Parathyroid adenoma (tissue), 2 donors: ENCODE measurements at regions not wholly inside any gene's neighbourhood (a gene's known extent, or its start where the extent isn't known, plus 50 kb on each side); places are given as distances from the start of the nearest gene placed in this dataset.
A peak's percentile ranks its signal among the peaks of the same experiment; 100 is the strongest.

Experiments used
- H2AFZ ChIP-seq: fragments of 300-600 bp; sonication (generic); one replicate; pipeline ENCODE4 v1.7.0; 2017; ENCODE audit warnings: antibody characterized with exemption, mild to moderate bottlenecking
- H3K27ac ChIP-seq: fragments of 300-600 bp; sonication (generic); one replicate; pipeline ENCODE4 v1.7.0; 2017
- H3K27me3 ChIP-seq: fragments of 300-600 bp; sonication (generic); one replicate; pipeline ENCODE4 v1.7.0; 2017; ENCODE audit warnings: low read length; ENCODE audit not compliant: control insufficient read depth, insufficient read depth
- H3K36me3 ChIP-seq: fragments of 300-600 bp; sonication (generic); one replicate; pipeline ENCODE4 v1.7.0; 2017; ENCODE audit warnings: low read length; ENCODE audit not compliant: control insufficient read depth, insufficient read depth
- H3K4me1 ChIP-seq: fragments of 300-600 bp; sonication (generic); one replicate; pipeline ENCODE4 v1.7.0; 2017; ENCODE audit warnings: control low read depth
- H3K4me2 ChIP-seq: fragments of 300-600 bp; sonication (generic); one replicate; pipeline ENCODE4 v1.7.0; 2017; ENCODE audit warnings: low read length
- H3K4me3 ChIP-seq: fragments of 300-600 bp; sonication (generic); one replicate; pipeline ENCODE4 v1.7.0; 2017; ENCODE audit warnings: low read depth, low read length
- H3K79me2 ChIP-seq: fragments of 300-600 bp; sonication (generic); one replicate; pipeline ENCODE4 v1.7.0; 2017; ENCODE audit warnings: control low read depth
- H3K9ac ChIP-seq: fragments of 300-600 bp; sonication (generic); one replicate; pipeline ENCODE4 v1.7.0; 2017; ENCODE audit warnings: mild to moderate bottlenecking
- H3K9me3 ChIP-seq: fragments of 300-600 bp; sonication (generic); one replicate; pipeline ENCODE4 v1.7.0; 2017; ENCODE audit warnings: low read length; ENCODE audit not compliant: control insufficient read depth
- CTCF ChIP-seq: fragments of 300-600 bp; sonication (generic); IDR thresholded peaks from one replicate; pipeline ENCODE4 v1.7.0; 2017; ENCODE audit warnings: antibody characterized with exemption, mild to moderate bottlenecking
- donor health status: primary hyperparathyroidism.

- Histone ChIP-seq H3K4me2 (no peak overlapping the region), H3K79me2 (no peaks in the 10 kb centered on the region), H3K9me3 (no peaks in the 10 kb centered on the region), H3K9ac (no peak overlapping the region), H3K27me3 (no peaks in the 10 kb centered on the region), H3K27ac (no peak overlapping the region), H3K4me1 (no peaks in the 10 kb centered on the region), H3K36me3 (no peaks in the 10 kb centered on the region), H2AFZ (no peak overlapping the region), H3K4me3 (no peak overlapping the region)
- no peak for TF ChIP-seq CTCF
These were observed 269.8 kb upstream of the RGMB start for GRCh38 chr5:98503616-98504015.

DNA sequence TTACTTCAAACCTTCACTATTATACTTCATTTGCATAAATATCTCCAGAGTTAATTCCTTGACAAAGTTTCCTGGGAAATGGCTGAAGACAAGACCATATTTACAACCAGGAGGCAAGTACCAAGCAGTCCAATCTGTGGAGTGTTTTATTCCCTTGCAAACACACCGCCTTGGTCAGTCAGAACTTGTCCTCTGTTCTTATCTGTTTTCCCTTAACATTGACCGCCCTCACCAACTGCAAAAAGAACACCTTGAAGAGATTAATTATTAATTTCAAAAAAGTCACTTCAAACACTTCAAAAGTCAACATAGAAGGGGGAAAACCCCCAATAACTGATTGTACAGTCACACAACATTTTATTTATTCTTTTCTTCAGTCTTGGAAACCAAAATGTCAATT is 269.0 kb upstream of the RGMB start:
- no peak for TF ChIP-seq CTCF
- Histone ChIP-seq H3K27me3 (no peaks in the 10 kb centered on the region), H2AFZ (no peak overlapping the region), H3K27ac (no peak overlapping the region), H3K4me1 (no peaks in the 10 kb centered on the region), H3K4me3 (no peak overlapping the region), H3K79me2 (no peaks in the 10 kb centered on the region), H3K36me3 (no peaks in the 10 kb centered on the region), H3K9ac (no peak overlapping the region), H3K4me2 (no peak overlapping the region), H3K9me3 (no peaks in the 10 kb centered on the region)

- H3K27me3 ChIP-seq, result no peaks in the 10 kb centered on the region
- no peak overlapping the region for H3K27ac ChIP-seq
- H3K4me2 ChIP-seq, result no peak overlapping the region
- no peaks in the 10 kb centered on the region for H3K79me2 ChIP-seq
- no peaks in the 10 kb centered on the region for H3K9me3 ChIP-seq
- H3K4me3 ChIP-seq, result no peak overlapping the region
- peak overlapping the region; percentile 28 for H2AFZ ChIP-seq
- no peak overlapping the region for H3K9ac ChIP-seq
- TF ChIP-seq CTCF, result no peak
- H3K36me3 ChIP-seq, result no peaks in the 10 kb centered on the region
- no peaks in the 10 kb centered on the region for H3K4me1 ChIP-seq
These were observed 263.1 kb upstream of the RGMB start for GRCh38 chr5:98510143-98510985.

DNA sequence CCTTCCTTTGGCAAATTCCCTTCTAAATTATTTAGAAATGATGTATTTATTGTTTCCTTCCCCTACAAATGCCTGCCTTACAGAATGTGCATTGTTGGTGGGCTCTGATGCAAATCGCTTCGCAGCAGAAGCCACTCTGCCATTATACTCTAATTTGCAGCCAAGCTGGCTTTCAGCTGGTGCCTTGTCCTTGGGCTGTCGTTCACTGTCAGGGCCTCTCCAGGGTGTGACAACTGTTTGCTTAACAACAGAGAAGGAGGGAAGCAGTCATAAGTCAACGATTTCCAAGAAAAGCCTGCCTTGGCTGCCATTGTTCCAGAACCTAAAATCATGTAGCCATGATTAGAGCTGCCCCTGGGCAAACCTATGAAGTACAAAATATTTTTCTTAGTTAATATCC is 260.1 kb upstream of the RGMB start:
- Histone ChIP-seq H3K9me3 (no peaks in the 10 kb centered on the region), H3K79me2 (no peaks in the 10 kb centered on the region), H3K27me3 (no peaks in the 10 kb centered on the region), H3K9ac (no peak overlapping the region), H3K27ac (no peak overlapping the region), H3K4me2 (no peak overlapping the region), H3K4me3 (no peak overlapping the region), H2AFZ (no peak overlapping the region), H3K36me3 (no peaks in the 10 kb centered on the region), H3K4me1 (no peaks in the 10 kb centered on the region)
- no peak for TF ChIP-seq CTCF

DNA sequence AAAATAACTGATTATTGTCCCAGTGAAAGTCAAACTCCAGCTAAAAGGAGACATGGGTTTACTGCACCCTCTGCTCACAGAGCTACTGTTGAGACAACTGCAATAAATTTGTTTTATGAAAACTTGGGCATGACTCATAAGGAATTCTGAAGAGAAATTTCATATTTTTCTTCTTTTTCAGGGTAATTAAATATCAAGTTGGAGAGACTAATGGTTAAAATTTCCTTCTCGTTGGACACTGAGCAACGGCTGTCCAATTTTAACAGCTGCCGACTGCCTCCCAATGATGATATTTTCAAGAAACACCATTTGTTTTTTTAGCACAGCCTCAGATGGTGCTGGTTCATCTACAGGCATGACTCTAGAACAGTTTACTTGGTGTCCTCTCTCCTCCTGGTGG is 259.2 kb upstream of the RGMB start:
- Histone ChIP-seq H3K27ac (no peak overlapping the region), H3K36me3 (no peaks in the 10 kb centered on the region), H3K4me1 (no peaks in the 10 kb centered on the region), H3K4me2 (no peak overlapping the region), H3K79me2 (no peaks in the 10 kb centered on the region), H2AFZ (no peak overlapping the region), H3K9ac (no peak overlapping the region), H3K27me3 (no peaks in the 10 kb centered on the region), H3K4me3 (no peak overlapping the region), H3K9me3 (no peaks in the 10 kb centered on the region)
- no peak for TF ChIP-seq CTCF
